ENCODE measurements at regions not wholly inside any gene's neighbourhood (a gene's known extent, or its start where the extent isn't known, plus 50 kb on each side); places are given as distances from the start of the nearest gene placed in this dataset.

DNA sequence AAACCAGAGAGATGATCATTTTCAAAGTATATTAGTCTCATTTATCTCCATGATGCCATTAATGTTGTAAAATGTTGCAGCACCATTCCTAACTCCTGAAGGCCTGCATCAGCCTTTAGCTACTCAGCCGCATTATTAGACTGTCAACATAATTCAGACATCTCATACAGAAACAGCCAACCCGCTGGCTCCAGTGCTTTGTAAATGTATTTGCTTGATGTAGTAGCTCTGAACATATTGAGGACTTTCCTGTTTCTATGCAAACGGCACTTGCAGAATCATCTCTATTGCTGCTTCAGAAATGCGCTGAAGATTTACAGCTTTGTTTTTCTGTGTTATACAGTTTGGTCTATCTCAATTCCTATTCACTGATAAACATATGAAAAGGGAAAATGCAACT lies 372.2 kb downstream of the DSEL start:
- no peak for TF ChIP-seq POLR2A (IDR thresholded peaks at IDR 0.05)
- TF ChIP-seq, protein P1, sequence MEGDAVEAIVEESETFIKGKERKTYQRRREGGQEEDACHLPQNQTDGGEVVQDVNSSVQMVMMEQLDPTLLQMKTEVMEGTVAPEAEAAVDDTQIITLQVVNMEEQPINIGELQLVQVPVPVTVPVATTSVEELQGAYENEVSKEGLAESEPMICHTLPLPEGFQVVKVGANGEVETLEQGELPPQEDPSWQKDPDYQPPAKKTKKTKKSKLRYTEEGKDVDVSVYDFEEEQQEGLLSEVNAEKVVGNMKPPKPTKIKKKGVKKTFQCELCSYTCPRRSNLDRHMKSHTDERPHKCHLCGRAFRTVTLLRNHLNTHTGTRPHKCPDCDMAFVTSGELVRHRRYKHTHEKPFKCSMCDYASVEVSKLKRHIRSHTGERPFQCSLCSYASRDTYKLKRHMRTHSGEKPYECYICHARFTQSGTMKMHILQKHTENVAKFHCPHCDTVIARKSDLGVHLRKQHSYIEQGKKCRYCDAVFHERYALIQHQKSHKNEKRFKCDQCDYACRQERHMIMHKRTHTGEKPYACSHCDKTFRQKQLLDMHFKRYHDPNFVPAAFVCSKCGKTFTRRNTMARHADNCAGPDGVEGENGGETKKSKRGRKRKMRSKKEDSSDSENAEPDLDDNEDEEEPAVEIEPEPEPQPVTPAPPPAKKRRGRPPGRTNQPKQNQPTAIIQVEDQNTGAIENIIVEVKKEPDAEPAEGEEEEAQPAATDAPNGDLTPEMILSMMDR (IDR thresholded peaks at IDR 0.05), result no peak
